Uterus (tissue), 2 donors: ENCODE measurements at regions not wholly inside any gene's neighbourhood (a gene's known extent, or its start where the extent isn't known, plus 50 kb on each side); places are given as distances from the start of the nearest gene placed in this dataset.

ENCODE experiments used
- CTCF ChIP-seq, 4 experiments: fragments of 200-600 bp in 2 of 4; fragments of 450-650 bp in 2 of 4; sonication (generic) in 2 of 4; IDR thresholded peaks; one replicate each; pipeline ENCODE4 v1.5.1; 2016 to 2019; ENCODE audit warnings: antibody characterized with exemption in 4 of 4, mild to moderate bottlenecking in 2 of 4, moderate library complexity in 1 of 4
- POLR2A ChIP-seq, 2 donors: fragments of 450-650 bp; IDR thresholded peaks; one replicate each; pipeline ENCODE4 v1.6.1; 2016; ENCODE audit warnings: antibody characterized with exemption in 2 of 2, mild to moderate bottlenecking in 1 of 2, moderate library complexity in 1 of 2

DNA sequence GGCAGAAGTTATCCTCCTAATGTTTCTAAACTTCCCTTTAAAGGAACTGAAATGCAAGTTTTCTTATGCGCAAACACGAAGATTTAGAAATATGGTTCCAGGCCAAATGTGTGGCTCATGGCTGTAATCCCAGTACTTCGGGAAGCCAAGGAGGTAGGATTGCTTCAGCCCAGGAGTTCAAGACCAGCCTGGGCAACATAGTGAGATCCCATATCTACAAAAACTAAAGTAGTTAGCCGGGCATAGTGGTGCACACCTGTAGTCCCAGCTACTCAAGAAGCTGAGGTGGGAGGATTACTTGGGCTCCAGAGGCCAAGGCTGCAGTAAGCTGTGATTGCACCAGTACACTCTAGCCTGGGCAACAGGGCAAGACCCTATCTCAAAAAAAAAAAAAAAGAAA lies 95.8 kb upstream of the SCAF8 start:
- TF ChIP-seq CTCF (IDR thresholded peaks at IDR 0.05) (no peak), POLR2A (IDR thresholded peaks at IDR 0.05) (no peak)
